ENCODE measurements at regions not wholly inside any gene's neighbourhood (a gene's known extent, or its start where the extent isn't known, plus 50 kb on each side); places are given as distances from the start of the nearest gene placed in this dataset.
A peak's percentile ranks its signal among the peaks of the same experiment; 100 is the strongest.

DNA sequence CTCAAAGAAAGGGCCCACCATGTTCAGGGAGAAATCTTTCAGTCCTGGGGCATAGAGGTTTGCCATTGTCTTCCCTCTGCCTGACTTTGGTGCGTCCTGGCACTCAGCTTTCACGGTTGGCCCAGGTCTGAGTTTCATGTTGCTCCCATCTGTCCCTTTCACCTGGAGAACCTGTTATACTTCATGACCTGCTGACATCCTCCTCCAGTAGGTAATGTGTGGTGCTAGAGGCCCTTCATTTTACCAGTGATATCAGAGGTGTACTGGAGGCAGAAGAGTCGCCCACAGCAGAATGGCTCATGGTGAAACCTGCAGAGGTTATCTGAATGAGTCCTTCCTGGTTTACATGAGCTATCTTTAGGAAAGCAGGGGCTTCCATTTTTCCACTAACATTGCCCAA is 128.8 kb upstream of the DLX2 start:
- no peak for DNase-seq (ENCODE audit: low read depth)

DNA sequence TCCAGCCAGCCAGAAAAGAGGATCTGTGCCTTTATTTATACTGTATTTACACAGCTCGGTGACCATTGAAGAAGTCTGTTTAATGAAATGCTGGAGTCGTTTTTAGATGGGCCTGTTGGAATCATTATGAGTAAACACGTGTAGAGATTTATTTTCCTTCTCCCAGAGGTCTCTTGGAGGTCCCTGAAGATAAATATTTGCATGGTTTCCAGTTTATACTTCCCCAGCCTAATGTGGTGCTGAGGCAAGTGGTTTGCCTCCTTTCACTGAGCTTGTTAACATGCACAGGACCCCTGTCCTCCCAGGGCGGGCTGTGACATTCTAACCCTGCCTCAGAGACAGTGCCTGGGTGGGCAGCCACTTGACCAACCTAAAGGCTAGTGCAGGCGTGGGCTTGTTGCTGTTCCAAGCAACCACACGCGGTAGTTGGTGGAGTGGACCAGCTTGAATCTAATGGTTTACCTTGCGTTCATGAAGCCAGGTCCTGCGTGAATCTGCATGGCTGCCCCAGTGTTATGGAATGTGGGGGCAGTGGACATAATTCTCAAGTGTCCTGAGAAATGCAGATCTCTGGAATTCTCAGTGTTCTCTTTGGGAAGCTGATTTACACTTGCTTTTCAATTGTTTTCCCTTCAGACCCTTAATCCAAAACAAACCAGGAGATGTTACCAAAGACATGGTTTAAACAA is 130.2 kb upstream of the DLX2 start:
- DNase-seq (ENCODE audit: low read depth): no peak

DNA sequence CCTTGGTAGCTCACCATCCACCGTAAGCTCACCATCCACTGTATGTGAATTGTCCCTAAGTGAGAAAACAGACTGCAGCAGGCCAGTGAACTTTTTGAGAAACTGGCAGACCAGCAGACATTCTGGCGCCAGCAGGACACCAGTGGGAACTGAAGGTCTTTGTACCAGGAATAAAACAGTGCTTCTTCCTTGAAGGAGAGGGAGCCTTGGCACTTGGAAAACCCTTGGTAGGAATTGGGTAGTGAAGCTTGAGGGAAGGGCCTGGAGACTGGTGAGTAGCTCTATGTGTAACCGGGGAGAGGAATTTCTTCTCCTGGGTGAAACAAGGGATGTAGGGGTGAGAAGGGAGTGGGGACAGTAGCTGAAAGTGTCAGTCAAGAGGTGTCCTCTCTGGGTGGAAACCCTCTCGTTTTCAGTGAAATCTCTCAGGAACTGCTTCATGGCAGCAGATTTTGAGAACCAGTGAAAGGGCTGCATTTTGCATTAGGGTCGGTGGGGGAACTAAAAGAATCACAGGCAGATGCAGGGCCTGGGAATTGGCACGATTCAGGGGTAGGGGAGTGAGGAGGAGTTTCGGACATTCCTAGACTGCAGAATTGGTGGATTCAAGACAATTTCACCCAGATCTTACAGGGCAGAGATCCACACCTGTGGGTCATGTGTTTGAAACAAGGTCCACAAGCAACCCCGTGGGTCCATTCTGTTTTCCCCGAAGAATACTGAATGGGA is 131.5 kb upstream of the DLX2 start:
- no peak for DNase-seq (ENCODE audit: low read depth)

DNA sequence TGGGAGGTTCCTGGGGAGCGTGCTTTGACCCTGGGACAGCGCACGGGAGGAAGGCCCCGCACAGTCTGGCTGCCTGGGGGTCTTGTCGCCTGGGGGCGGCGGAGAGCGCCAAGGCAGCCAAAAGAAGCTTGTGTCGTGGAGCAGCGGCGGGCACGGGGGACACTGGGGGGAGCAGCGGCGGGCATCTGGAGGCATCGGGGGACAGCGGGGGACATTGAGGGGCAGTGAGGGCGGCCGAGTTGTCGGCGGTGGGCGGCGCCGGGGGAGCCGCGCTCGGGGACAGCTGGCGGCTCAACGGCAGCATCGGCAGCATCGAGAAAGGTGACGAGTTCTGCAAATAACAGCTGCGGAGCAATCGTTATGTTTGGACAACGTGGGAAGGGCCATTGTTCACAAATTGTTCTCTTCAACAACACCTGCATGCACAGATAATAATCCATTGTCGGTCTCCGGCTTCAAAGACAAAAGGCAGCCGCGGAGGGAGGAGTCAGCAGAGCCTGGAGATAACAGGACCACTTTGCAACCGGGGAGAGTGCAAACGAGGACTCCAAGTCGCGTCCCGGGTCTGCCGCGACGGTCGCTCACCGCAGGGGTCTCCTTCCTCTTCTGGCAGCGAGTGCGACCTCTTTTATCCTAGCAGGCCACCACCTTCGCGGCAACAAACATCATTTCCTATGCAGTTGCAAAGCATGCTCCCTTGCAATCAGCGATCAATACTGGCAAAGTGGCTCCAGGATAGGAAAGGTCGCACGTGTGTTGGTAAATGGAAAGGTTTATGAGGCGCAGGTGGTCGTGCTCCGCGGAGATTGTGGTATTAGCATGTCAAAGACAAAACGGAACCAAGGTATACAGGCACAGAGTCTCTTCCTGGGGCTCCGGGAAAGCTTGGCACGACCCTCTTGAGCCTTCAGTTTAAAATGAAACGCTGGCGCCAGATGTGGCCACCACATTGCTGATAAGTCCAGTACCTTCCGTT is 132.3 kb upstream of the DLX2 start:
- no peak for DNase-seq (ENCODE audit: low read depth)

DNA sequence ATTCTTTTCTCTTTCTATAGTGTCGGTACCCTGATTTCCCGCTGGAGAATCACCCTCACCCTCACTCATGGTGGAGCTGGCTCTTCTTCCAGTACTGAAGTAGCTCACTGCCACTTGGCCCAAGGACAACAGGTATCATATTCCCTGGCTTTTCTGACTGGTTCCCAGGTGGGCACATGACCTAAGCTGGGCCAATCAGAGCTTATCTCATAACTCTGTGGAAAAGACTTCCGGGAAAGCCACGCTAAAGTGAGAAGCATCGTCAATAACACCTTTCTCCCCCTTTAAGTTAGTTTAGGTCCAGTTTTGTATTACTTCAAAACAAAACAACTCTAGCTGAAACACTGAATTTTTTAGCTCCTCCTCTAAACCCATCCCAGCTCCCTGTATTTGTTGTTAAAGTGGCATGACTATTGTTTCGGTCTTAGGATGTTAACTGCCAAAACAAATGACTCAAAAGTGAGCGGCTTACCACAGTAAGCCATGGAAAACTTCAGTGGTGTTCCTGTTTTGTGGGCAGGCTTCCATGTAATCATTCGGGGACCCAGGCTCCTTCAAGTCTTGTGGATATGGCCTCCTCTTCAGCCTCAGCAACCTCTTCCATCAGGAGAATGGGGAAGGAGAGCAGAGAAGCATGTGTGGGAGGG is 137.4 kb upstream of the DLX2 start:
- peak; percentile 24 for DNase-seq (ENCODE audit: low read depth)

DNA sequence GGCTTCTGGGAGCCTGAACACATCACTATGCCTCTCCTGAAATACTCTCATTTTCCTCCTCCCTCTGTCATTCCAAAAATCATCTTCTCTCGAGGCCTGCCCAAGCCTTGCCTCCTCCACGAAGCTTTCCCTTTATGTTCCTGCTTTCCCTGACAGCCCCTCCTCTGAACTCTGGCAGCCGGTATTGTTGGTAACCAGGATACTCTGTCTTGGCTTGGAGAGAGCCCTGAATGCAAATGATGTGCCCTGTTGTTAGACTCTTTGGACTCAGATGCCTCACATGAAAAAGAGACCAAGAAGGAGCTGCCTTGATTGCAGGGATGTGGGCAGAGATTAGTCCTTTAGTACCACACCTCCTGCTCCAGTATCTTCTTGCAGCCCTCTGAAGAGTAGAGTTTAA is 138.5 kb upstream of the DLX2 start:
- no peak for DNase-seq (ENCODE audit: low read depth)

DNA sequence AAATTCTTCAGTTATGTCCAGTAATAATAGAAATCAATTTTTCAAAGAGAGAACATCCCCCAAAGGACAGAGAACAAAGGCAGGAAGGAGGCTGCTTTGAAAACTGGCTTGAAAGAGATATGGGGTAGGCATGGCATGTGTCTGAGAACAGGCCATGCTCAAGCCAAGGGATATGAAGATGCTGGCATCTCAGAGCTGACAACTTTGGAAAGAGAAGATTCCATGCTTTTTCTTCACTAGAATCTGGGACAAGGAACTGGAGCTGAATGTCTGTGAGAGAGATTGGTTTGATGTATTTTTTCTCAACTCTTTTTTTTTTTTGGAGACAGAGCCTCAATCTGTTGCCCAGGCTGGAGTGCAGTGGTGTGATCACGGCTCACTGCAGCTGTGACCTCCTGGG is 139.8 kb upstream of the DLX2 start:
- no peak for DNase-seq (ENCODE audit: low read depth)

DNA sequence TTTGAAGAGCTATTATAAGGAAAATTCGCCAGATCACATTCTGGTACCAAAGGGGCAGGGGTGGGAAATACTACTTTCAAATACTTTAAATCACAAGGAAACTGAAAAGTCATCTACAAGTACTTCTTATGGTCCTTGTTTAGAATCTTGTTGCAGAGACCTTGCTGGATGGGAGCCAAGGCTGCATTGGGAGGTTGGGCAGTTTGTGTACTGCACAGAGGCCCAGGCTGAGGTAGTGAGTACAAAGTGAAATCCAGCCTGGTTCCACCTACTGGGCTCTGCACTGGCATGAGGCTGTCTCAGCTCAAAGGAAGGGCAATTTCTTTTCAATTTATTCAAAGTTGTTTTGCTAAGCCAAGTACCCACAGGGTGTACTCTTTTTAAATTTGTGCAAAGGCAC is 140.3 kb upstream of the DLX2 start:
- peak; percentile 20 for DNase-seq (ENCODE audit: low read depth)

DNA sequence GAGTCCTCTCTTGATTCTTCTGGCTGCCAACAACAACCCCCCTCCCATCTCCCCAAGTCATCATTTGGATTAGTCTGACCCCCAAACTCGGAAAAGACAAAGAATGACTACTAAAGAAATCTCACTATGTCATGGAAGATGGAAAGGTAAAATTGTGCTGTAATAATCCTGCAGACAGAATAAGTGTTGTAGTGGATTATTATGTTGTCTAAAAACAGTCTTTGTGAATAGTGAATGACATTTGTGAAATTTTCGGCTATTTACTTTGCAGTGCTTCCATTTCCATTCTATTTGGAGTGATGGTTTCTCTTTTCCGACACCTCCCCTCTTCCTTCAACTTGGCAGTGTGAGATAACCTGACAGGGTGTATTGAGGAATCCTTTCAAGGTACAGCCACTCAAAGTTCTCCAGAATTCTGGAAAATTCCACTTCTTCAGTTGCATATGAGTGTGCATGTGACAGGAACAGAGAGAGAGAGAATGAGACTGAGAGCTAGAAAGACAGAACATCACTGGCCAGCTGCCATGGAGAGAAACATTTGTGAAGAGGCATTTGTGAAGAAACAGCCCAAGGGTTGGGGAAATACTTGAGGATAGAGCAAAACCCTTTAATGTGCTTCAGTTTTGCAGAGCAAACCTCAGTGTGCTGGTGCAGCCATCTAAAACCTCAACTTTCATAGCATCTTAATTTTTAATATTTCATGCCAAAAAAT is 141.9 kb upstream of the DLX2 start:
- peak; percentile 62 for DNase-seq (ENCODE audit: low read depth)

DNA sequence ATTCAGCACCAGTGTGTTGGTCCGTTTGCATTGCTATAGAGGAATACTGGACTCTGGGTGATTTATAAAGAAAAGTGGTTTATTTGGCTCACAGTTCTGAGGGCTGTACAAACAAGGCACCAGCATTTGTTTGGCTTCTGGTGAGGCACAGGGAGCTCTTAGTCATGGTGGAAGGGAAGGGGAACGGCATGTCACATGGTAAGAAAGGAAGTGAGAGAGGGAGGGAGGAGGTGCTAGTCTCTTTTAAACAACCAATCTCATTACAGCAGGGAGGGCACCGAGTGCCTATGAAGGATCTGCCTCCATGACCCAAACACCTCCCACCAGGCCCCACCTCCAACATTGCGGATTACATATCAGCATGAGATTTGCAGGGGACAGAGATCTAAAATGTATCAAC is 143.9 kb upstream of the DLX2 start:
- DNase-seq (ENCODE audit: low read depth): peak; percentile 55

DNA sequence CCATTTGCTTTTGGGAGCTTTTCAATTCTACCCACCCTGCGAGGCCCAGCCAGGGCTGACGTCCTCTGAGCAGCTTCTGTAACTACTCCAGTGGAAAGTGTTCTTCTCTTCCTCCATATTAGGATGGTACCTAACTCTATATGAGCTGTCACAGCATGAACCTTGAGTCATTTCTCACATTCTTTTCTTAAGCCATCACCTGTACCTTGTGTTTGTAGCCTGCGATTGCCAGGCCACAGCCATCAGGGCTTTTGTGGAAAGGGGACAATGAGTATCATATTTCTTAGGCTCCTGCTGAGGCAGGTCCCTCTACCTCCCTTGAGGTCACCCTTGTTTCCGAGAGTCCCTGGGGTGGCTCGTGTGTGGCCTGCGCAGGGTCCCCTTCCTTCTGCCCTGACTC is 144.5 kb upstream of the DLX2 start:
- no peak for DNase-seq (ENCODE audit: low read depth)

DNA sequence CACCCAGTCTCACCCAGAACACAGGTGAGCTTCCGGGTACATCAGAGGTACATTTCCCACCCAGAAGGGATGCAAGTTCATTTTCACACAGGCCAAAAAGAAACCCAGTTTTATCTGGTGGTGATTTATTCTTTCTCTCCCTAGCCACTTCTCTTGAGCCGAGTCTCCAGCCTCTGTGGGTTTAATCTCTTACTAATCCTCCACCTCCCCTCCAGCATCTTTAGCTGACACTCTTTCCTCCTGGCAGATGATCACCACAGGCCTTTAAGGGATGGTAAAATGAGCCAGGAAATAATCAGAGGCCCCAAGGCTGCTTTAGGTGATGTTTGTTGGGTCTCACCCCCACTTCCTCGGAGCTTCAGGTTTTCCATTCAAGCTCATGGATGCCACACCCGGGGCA is 145.7 kb upstream of the DLX2 start:
- no peak for DNase-seq (ENCODE audit: low read depth)

DNA sequence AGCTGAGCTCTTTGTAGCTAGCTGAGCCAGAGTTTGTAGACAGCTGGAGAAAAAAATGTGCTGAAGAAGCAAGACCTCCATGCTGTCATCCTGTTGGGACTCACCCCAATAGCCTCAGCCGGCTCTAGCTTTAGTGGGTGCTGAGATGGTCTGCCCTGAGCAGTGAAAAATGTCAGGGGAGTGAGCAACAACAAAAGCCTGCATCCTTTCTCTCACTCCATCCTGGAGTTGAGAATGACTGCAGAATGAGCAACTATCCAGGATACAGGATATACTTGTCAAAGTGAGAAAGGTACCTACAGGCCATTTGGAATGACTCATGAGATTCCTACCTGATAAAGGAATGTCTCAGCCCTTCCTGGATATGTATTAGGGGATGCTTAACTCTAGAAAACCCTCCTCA is 146.1 kb upstream of the DLX2 start:
- peak; percentile 15 for DNase-seq (ENCODE audit: low read depth)

DNA sequence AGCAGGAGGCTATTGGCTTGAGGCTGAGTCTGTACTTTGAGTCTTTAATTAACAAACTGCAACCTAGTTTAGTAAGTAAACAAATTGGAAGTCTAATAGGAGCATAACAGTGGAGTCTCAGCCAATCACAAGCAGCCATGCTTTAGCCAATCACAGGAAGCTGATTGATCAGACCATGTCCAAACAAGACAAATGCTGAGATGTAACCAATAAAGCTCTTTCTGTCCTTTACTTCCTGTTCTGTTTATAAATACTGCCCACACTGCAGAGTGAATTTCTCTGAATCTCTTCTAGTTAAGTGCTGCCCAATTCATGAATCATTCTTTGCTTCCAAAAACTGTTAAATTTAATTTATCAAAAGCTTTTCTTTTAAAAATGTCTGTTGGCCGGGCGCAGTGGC is 146.6 kb upstream of the DLX2 start:
- DNase-seq (ENCODE audit: low read depth): peak; percentile 22

DNA sequence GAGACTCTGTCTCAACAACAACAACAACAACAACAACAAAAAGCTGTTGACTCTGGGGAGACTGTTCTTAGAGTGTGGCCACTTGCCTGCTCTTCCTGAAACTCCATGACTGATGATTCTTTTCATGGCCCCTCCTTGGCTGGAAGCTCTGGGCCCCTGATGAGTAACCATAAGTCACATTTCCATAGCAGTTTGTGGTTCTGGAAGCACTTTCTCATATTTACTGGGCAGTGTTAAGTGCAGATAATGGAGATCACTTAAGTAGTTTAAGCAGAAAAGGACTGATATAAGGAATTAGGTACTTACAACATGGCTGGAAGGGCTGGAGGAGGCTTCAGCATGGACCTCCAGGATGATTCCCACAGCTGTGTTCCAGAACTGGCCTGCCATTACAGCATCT is 147.3 kb upstream of the DLX2 start:
- DNase-seq (ENCODE audit: low read depth): peak; percentile 81

DNA sequence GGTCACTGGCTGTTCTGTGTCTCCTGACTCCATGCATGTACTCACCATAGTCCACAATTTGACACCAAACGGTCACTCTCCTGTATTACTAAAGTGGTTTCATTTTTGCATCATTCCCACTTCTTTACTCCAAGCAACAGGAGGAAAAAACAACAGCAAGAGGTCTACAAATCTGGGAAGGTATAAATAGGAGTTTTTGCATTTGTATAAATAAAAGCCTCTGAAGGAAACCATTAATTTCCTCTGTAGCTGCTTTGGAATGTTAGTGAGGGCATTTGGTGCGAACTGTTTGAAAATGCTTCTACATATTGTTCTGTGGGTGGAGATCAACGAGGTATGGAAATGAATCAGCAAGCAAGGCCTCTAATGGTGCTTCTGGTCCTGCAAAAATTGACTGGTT is 148.5 kb upstream of the DLX2 start:
- DNase-seq (ENCODE audit: low read depth): peak; percentile 66

DNA sequence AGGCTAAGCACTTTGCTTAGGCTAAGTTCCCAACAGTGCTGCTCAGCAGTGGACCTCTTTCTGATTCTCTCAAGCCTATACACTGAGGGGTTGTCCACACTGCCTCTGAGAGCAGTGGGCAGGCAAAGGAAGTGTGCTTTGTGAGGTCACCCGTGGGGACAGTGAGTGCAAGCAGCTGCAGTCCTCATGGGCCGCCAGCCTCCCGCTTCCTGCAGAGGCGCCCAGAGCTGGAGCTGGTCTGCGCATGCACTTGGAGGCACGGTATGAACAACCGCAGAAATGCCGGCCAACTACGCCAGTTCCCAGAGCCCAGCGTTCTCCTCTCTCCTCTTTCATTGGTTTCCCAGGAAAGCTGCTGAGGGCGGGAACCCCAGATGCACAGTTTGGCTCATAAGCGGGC is 149.5 kb upstream of the DLX2 start:
- DNase-seq (ENCODE audit: low read depth): no peak

DNA sequence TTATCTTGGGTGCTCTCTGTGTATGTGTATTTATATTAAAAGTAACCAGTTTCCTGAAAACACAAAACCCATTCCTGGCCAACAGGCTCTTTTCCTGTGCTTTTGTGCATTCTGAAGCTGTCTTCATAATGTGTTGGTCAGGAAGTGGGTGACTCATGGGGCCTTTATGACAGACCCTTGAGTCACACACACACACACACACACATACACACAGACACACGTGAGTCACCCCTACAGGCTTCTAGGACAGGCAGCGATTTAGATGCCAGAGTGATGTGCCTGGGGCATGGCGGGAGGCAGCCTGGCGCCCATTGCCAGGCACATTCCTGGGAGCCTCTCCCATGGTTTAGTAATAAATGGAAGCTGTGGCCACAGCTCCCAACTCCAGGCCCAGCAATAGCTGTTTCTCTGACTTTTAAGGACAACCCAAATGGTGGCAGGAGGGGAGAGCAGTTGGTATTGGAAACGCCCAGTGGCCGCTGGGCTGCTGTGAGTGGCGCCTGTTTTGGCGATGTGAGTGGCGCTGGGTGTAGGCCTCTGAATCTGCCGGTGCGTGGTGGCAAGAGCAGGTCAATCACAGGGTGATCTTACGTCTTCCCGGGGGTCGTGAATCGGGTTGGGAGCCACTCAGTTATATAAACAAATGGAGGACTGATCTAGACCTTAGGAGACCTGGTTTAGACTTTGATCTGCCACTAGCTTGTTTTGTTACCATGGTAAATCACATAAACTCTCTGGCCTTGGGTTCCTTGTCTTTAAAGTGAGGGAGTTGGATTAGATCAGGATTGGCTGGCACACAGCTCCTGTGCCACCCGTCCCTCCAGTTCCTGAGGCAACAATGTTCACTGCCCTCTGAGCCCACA is 150.7 kb upstream of the DLX2 start:
- peak; percentile 99 for DNase-seq (ENCODE audit: low read depth)

DNA sequence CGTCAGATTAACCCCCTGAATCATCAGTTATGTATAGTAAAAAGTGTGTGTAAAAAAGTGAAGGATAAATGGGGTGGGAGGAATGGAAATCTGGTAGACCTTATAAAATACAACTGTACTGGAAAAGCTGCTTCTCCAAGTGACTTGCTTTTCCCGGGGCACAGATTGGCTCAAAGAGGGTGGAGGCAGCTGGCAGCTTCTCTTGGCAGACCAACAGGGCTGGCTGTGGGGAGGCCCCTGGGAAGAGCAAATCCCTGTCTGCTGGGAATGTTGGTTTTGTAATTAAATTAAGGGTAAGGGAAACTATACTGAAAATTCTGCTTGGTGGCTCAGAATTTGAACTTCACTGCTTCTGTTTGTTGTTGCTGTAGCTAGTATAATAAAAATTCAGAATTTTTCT is 154.2 kb upstream of the DLX2 start:
- no peak for DNase-seq (ENCODE audit: low read depth)

DNA sequence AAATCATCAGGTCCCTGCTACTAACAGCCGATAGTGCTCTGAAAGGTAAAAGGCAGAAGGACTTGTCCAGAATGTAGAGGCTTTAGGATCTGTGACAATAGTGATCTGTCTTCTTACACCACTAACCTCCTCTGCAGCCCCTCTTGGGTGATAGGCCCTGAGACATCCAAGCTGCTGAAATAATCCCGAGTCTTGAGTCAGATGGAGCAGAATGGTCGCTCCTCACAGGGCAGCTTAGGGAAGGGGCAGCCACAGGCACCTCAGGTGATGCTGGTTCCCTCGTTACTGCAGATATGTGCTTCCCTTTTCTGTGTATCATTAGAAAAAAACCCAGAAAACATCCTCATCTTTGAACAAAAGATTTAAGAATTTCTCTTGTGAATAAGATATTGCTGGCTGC is 157.1 kb upstream of the DLX2 start:
- DNase-seq (ENCODE audit: low read depth): no peak

DNA sequence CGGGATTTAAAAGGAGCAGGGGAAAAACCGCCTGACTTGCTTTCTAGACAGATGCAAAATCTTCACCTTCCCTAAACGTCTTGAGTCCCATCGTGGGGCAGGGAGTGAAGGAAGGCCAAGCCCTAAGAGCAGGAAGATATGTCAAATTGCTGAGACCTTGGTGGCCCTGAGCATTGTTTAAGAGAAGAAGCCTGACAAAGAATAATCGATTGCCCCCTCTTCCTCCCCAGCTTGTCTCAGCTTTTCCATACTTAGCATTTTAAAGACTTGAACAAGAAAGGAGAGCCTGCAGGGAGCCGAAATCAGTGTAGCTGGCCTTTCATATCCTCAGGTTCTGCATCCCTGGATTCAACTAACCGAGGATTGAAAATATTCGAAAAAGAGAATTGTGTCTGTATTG is 157.6 kb upstream of the DLX2 start:
- DNase-seq (ENCODE audit: low read depth): no peak
